ENCODE measurements at regions not wholly inside any gene's neighbourhood (a gene's known extent, or its start where the extent isn't known, plus 50 kb on each side); places are given as distances from the start of the nearest gene placed in this dataset.

DNA sequence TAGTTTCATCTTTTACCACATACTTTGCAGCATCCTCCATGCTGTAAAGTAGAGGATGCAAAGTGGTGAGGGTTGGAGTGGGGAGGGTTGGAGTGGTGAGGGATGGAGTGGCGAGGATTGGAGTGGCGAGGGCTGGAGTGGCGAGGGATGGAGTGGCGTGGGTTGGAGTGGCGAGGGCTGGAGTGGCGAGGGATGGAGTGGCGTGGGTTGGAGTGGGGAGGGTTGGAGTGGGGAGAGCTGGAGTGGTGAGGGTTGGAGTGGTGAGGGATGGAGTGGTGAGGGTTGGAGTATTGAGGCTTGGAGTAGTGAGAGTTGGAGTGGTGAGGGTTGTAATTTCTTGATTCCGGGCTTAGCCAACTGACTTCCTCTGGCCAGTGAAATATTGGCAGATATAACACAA is 618.3 kb downstream of the MRPL39 start:
- no peak for DNase-seq

DNA sequence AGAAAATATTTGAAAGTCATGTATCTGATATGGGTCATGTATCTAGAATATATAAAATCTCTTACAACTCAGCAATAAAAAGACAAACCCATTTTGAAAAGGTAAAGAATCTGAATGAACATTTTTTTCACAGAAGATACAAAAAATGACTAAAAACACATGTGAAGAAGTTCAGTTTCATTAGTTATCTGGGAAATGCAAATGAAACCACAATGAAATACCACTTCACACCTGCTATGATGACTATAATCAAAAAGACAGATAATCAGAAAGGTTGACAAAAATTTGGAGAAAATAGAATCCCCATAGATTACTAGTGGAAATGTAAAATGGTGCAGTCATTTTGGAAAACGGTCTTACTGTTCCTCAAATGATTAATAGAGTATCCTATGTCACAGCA is 631.0 kb downstream of the MRPL39 start:
- no peak for DNase-seq

DNA sequence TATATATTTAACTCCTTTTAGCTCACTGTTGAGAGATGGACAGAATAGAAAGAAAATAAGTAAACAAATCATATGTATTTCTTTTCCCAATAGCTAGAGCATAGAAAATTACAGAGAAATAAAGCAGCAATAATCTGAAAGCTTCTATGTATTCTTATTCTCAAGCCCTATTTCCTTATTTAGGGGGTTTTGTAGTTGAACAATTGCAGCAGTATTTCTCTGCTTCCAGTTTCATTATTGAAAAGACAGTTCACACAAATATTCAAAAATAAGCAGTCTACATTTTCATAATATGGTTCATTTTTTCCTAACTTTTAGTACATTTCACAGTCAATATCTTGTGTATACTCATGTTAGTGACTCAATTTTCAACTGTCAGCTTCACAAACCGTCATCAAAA is 638.2 kb downstream of the MRPL39 start:
- no peak for DNase-seq

DNA sequence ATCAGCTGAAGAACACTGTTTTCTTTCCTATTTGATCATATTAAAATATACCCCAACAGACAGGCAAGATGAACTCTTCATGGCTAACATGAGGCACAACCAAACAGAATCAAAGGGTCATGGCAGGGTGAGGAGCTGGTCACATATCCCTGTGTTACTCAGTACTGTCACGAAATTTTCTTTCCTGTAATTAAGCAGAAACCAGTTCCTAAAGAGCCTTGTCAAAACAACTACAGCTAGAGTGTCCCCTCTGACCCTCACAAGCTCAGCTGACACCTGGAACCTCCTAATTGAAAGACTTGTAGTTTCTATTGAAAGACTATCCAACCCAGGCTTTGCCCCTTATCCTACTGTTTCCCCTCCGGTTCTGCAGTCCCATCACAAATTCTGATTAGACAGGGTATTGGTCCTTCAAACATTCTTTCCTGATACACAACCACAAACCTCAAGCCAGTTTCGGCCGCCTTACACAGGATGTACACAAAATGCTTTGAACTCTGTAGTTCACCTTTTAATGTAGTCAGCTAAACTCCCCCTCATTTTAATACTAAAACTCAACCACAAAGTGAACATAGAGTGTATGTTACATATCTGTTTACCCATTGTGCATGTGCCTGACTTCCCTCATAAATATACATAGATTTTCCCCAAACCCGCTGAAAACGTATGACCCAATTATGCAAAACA is 651.9 kb downstream of the MRPL39 start:
- DNase-seq = no peak

DNA sequence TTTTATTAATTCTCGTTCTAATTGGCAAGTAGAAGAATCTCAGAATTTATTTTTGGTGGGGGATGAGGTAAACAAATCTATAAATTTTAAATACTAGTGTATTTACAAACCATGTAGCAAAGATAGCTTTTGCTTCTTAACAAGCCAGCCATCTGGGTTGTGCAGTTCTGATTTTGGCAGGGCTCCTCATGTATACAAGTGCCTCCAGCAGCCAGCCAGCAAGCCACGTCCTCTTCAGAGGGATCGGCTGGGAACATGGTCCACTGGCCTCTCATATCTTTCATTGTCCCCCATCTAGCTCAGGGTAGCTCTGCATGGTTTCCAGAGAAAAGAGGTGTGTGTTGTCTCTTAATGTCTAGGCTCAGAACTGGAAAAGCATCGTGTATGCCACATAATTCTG is 659.1 kb downstream of the MRPL39 start:
- DNase-seq = no peak

DNA sequence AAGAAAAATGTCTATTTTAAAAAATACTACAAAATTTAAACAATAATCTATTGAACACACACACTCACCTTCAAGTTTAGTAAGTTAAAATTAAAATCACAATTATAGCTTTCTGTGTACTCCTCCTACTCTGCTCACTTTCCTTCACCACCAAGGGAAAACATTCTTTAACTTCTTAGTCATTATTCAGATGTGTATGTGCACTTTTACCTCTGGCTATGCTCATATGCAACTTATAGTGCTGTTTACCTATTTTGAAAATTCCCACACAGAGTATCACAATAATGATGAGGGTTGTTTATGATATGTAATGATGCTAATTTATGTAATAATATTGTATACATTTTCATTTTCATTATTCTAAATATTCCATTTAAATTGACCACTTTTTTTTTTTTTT is 661.4 kb downstream of the MRPL39 start:
- no peak for DNase-seq

DNA sequence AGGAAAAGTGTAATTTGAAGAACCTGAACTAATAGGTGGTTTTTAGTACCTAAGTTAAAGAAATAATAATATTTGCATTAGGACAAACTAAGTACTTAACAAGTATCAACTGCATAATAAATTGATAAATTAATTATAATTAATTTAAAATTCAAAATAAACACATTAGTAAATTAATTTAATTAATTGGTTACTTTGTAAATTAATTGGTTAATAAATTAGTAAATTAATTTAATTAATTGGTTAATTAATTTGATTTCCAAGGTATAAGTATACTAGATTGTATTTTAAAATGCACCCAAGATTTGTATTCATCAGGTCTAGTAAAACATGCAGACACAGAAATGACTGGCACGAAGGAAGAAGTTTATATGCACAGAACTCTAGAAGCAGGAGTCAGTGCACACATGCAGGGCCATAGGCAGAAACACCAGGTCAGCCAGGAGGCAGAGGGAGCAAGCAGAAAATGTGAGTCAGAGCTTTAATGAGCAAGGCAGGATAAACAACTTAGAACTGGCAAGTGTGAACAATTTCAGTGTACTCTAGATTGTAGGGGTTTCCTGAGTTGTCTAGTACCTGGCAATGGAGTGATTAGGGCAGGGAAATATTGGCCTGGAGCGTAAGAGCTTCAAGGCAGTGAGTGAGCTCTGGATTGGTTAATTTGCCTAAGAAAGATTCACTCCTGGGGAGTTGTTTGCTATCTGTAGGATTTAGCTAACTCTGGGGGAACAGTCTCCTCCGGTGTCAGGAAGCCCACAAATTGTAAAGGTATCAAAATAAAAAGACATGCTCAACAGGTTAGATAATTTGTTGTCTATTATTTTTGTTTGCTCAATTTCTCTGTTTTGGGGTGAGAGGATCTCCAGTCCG is 665.7 kb downstream of the MRPL39 start:
- no peak for DNase-seq

DNA sequence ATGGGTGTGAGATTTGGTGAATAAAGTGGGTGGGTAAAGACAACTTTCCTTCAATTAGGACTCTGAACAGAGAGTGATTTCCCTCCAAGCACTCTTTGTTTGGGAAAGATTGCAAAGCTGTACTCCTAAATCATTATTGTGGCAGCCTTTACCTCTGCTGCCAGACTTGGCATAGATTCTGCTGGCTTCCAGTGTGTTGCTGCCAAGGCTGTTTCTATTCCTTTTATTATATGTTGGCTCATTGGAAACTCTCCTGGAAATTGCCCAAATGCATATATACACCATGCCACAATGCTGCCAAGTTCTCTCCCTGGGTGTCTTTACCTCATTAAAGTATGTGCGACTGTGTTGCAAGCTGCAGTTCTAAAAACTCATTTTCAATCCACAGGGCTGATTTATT is 668.0 kb downstream of the MRPL39 start:
- DNase-seq = no peak

DNA sequence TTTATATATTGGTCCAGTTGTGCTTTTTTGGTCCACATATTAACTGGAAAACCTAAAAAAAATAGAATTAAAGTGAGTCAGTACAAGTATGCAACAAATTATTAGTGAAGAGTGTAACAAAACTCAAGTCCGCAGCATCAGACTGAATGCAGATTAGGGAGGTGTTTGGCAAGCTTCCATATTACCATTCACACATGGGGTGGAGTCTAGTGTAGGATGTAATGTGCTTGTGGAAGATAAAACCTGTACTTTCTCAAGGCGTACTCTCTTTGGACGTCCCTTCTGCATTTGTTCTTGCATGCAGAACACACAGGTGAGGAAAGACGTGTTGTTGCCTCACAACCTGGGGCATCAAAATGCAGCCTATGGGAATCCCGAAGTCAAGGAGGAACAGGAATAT is 668.7 kb downstream of the MRPL39 start:
- DNase-seq = no peak

DNA sequence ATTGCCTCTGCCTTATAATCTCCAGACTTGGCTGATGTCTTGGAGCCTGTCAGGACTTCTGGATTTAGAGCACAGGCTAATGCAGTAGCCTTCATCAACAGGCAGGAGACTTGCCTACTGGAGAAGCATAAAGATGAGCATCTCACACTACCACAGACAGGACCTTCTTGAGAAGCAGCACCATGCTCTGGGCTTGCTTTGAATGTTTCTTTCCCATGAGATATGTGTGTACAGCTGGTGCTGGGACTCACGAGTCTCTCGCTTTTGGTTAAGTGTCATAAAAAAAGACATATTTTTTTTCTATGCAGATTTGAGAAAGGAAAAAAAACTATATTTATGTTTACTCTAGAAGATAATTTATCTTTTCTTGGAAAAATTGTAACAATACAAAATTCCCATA is 671.3 kb downstream of the MRPL39 start:
- DNase-seq = no peak

DNA sequence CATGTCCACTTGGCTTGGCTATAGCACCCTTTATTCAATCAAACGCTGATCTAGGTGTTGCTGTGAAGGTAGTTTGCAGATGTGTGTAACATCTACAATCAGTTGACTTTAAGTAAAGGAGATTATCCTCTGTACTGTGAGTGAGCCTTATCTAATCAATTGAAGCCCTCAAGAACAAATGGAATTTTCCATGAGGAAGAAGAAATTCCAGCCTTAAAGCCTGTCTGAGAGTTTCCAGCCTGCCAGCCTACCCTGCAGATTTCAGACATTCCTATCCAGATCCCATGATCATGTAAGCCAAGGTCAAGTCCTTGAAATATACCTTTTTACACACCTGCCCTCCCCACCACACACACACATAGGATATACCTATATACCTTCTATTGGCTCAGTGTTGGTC is 696.7 kb downstream of the MRPL39 start:
- no peak for DNase-seq

DNA sequence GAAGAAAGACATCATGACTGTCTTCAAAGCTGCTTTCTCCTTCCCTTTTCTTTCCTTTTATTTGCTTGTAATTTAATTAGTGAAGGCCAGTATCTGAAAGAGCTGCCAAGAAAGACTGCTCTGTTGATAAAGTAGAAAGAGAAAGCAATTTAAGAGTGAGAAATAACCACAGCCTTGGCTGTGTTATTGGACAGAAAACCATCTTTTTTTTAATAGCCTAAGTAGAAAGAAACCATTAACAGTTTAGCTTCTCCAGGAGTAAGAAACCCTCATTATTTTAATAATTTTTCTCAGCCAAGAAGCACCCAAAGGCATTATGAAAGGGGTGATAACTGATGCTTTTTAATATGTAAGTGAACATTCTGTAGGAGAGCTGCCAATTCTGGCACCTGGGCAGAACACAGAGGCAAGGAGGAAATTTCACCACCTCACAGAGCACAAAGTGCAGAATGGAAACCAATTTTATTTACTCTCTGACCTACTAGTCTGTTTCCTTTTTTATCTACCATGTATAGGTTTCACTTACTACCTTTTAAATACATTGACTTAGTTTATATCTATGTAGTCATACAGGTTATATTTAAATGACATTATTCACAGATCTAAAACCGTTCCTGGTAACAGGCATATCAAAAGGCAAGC is 703.2 kb downstream of the MRPL39 start:
- no peak for DNase-seq

DNA sequence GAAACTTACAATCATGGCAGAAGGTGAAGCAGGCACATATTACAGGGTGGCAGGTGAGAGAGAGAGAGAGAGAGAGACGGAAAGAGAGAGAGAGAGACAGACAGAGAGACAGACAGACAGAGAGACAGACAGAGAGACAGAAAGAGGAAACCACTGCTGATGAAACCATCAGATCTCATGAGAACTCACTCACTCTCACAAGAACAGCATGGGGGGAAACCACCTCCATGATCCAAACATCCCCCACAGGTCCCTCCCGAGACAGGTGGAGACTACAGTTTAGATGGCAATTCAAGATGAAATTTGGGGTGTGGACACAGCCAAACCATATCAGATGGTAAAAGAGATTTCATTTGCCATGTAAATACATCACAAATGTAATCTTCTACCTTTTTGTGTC is 708.1 kb downstream of the MRPL39 start:
- no peak for DNase-seq

DNA sequence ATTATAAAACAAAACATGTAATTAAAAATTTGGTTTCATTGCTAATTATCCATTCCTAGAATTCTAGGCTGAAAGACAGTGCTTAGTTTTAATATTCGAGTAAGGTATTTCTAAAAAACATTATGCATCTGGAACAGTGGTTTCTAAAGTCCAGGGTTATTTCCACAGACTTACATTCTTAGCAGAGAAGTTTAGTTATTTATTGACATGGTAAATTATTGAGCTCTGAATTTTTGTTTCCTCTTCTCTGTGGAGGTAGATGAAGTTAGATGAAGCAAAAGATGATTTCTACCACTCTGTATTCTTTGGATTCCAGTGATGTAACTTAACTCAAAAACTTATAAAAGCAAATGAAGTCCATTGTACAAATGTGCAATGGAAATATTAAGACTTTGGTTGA is 709.4 kb downstream of the MRPL39 start:
- no peak for DNase-seq

DNA sequence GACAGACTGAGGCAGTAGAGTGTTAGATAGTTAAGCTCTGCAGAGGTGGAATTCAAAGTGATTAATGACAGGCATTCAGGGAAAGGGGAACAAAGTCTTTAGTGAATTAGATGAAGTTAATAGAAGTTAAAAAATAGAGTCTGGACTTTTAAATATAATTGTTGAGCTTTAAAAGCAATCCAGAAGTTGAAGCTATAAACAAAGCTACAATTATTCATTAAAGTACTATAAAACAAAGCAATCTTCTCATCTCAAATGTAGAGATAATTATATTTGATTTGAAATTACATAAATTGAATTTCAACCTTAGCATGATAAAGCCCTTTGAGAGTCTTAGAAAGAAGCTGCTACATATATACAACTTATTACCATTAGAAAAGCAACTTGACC is 710.6 kb downstream of the MRPL39 start:
- no peak for DNase-seq

DNA sequence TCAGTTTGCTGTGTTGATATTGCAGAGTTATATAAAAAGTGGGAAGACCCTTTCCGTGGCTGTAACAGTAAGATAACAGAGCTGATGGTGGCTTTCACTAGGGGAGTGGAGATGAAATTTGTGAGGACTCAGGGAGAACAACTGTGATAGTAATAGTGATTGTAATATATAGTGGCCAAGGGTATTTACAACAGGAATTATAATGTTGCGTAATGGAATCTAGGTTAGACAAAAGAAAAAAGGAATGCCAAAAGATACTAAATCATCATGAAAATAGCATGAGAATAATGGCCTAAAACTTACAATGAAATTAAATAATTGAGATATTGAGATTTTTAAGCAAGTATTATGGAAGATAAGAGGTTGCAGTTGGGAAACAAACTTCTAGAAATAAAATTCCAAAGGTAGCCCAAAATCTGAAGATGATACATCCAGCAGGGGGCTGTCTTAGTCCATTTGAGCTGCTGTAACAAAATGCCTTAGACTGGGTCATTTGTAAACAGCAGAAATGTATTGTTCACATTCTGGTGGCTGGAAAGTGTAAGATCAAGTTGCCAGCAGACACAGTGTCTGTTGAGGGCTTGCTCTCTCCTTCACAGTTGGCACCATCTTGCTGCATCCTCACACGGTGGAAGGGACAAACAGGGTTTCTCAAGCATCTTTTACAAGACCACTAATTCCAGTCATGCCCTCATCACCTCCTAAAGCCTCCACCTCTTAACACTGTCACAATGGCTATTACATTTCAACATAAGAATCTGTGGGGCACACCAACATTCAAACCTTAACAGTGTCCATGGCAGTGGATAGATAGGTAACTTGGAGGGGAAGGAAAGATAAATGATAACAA is 711.2 kb downstream of the MRPL39 start:
- no peak for DNase-seq

DNA sequence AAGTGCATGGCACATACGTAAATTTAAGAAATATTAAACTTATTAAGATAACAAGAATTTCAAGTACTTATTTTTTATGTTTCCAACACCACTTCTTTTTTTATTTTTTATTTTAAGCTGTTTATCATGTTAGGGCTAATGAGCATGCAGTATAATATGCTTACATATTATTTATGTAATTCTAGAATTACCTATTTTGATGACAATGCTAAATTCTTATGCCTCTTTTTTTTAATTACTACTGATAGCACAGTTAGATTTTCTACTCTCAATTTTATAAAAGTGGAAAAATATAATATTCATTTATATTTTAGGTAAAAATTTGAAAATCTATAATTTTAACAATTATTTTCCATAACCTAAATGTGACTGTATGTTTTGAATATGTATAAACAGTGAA is 713.0 kb downstream of the MRPL39 start:
- no peak for DNase-seq

DNA sequence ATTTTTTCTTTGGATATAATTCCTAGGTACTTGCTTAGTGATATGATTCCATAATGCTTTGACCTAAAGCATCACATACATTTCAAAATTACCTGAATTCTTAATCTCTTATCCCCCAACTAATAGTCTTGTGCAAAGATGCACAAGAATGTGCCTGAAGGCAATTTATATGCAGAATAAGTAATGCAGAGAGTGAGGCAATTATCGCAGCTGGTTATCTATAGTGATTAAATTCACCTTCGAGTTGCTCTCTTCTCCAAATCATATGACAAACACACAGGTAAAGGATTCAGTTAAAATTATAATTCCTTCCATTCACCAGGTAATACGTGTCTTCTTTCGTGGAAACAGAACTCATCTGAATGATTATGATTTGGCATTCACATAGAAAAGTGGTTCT is 717.3 kb downstream of the MRPL39 start:
- no peak for DNase-seq

DNA sequence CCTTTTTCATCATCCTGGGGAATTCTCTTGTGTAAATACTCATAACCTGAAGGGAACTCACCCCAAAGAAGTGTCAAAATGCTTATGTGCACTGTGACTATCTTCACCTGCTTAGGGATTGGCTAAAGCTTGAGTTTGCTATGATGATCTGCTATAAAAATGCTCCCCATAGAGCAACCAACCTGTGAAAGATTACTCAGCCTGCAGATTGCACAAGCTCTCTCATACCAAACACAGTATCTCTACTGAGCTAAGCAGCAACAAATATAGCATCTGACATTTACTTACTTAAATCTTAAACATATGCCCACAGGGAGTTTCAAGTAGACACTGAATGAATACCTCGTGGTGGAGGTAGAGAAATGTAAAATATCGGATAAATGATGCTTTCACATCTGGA is 725.8 kb downstream of the MRPL39 start:
- DNase-seq = no peak

DNA sequence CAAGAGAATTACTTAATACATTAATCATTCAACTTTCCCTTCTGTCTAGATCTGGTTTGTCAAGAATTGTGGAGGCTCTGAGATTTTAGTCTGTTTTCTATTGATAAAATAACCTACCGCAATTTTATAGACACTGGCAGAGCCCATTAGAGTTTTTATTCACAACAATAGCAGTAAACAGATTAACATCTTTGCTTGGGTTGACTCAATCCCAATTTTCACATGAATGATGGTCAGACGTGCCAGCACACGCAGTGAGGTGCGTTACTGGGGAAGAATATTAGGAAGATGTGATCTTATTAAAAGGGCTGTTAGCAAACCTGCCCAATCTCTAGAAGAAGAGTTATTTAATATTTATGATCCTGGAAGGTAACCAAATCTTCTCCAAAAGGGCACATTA is 736.6 kb downstream of the MRPL39 start:
- no peak for DNase-seq

DNA sequence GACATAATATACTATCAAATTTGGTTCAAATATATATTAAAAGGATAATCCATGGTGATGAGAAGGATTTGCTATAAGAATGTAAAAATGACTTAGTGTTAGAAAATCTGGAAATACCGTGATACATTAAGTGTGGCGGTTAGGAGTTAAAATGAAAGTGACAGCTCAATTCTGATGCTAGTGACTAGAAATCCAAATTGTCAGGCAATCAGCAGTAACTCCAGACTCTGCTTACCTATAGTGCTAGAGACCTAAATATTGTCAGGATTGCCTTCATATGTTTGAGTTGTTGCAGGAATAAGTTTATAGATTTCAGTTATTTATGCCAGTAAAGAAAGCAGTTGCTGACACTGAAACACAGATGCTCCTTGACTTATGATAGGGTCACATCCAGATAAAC is 737.4 kb downstream of the MRPL39 start:
- no peak for DNase-seq

DNA sequence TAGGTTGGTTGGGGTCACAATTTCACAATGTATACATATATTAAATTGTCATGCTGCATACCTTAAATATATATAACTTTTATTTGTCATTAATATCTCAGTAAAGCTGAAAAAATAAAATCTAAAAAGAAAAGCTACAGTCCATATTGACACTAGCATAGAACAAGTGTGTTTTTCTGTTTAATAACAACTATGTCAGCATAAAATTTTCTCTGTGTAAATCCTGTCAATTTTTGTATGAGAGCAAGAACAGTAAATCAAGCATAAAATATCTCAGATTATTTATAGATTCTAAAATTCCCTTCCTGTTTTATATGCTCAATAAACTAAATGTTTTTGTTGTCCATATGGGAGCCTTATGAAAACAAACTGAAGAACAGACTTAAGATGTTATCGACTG is 739.2 kb downstream of the MRPL39 start:
- DNase-seq = no peak

DNA sequence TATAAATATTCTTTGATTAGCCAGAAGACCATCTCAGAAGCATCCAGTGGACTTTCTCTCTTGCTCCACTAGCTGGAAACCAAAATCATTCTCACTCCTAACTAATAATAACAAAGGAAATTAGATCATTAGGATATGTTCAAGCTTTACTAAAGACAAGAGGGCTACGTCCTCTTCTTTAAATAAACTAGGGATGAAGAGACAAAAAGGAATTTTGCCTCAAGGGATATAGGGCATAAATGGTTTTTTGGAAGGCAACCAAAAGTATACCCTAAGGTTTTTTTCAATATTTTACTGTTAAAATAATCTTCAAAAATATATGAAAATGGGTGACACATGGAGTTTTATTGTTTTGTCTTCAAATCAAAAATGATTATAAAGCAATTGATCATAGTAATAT is 745.8 kb downstream of the MRPL39 start:
- DNase-seq = no peak

Data from activated naive CD4-positive, alpha-beta T cell (primary cell).